NCI-H2196 treated with DMSO at 0.1 percent for 48 hours (cell line): ENCODE measurements at regions not wholly inside any gene's neighbourhood (a gene's known extent, or its start where the extent isn't known, plus 50 kb on each side); places are given as distances from the start of the nearest gene placed in this dataset.
"Not testable (repeated sequence)": the region's sequence is repeated elsewhere in the genome, so short reads cannot be mapped to it uniquely, and the experiment has no call there.

Experiments
- DNase-seq: peaks from one replicate; lab custom pipeline; 2025; ENCODE audit not compliant: unreplicated experiment; lab: John Stamatoyannopoulos, UW

GRCh38 chr19:34576292-34576691 lies 94.7 kb downstream of the WTIP start:
- no peak for DNase-seq

- no peak for DNase-seq
Observed at GRCh38 chr19:34575206-34575605, 93.6 kb downstream of the WTIP start.

GRCh38 chr19:34574704-34575103 lies 93.1 kb downstream of the WTIP start:
- DNase-seq = no peak

GRCh38 chr19:34573226-34573864 lies 91.8 kb downstream of the WTIP start:
- DNase-seq = no peak

- not testable (repeated sequence) for DNase-seq
Observed at GRCh38 chr19:34570140-34570539, 88.6 kb downstream of the WTIP start.

GRCh38 chr19:34562344-34562743 lies 80.8 kb downstream of the WTIP start:
- DNase-seq = not testable (repeated sequence)
